Stomach (tissue), 8 donors: ENCODE measurements at regions not wholly inside any gene's neighbourhood (a gene's known extent, or its start where the extent isn't known, plus 50 kb on each side); places are given as distances from the start of the nearest gene placed in this dataset.

Experiments
- DNase-seq, 2 donors: peaks; one replicate each; pipeline versions ENCODE4 v3.0.0 to v3.0.0-alpha.2; 2013 to 2019
- H3K27ac ChIP-seq, 5 donors: fragments of 200-600 bp in 4 of 5; sonication (generic) in 4 of 5; one replicate each; pipeline ENCODE4 v1.5.1; 2013 to 2019; ENCODE audit warnings: mild to moderate bottlenecking in 1 of 5, moderate library complexity in 1 of 5
- H3K27me3 ChIP-seq, 3 donors: fragments of 200-600 bp; sonication (generic); one replicate each; pipeline ENCODE4 v1.5.1; 2017 to 2019; ENCODE audit warnings: mixed run types in 1 of 3
- H3K36me3 ChIP-seq, 4 donors: fragments of 200-600 bp; sonication (generic); 1 replicate in 3 of 4; 2 replicates in 1 of 4; pipeline ENCODE4 v1.5.1; 2016 to 2019
- H3K4me1 ChIP-seq, 4 donors: fragments of 200-600 bp; sonication (generic); one replicate each; pipeline ENCODE4 v1.5.1; 2016 to 2019
- H3K4me3 ChIP-seq, 4 donors: fragments of 200-600 bp; sonication (generic) in 3 of 4; one replicate each; pipeline ENCODE4 v1.5.1; 2016 to 2019; ENCODE audit warnings: mild to moderate bottlenecking in 1 of 4
- H3K9me3 ChIP-seq, 4 donors: fragments of 200-600 bp; sonication (generic); one replicate each; pipeline ENCODE4 v1.5.1; 2016 to 2019
- EP300 ChIP-seq: sonication (generic); formaldehyde crosslinking; IDR thresholded peaks from one replicate; pipeline ENCODE4 v1.6.1; 2017; ENCODE audit warnings: antibody characterized with exemption
- POLR2A ChIP-seq, 4 donors: fragments of 450-650 bp; IDR thresholded peaks; one replicate each; pipeline ENCODE4 v1.6.1; 2016; ENCODE audit warnings: antibody characterized with exemption in 4 of 4, control low read depth in 2 of 4, mild to moderate bottlenecking in 1 of 4, moderate library complexity in 1 of 4
- POLR2AphosphoS5 ChIP-seq, 3 donors: sonication (generic); formaldehyde crosslinking; IDR thresholded peaks; one replicate each; pipeline ENCODE4 v1.6.1; 2016; ENCODE audit warnings: antibody characterized with exemption in 3 of 3
- WGBS, 5 donors: extraction: QIAGEN DNeasy Blood & Tissue Kit in 3 of 5; methylation state at CpG; one replicate each; pipeline versions ENCODE4 v1.1.5 to v1.1.7; 2013 to 2018; 5-methylcytosine and 5-hydroxymethylcytosine counted together
- intact Hi-C: fragments of 100-400 bp; cut with DNase I; formaldehyde crosslinking; loops from one replicate; pipeline ENCODE4 v1.15.1; 2023; ENCODE audit warnings: low total_unique reads
- TF ChIP-seq, protein P1 (sequence below), 7 experiments: fragments of 450-650 bp in 4 of 7; fragments of 200-600 bp in 3 of 7; sonication (generic) in 3 of 7; IDR thresholded peaks; one replicate each; pipeline ENCODE4 v1.5.1; 2016 to 2019; ENCODE audit warnings: antibody characterized with exemption in 7 of 7, control low read depth in 2 of 7, mild to moderate bottlenecking in 1 of 7
- donor health status: healthy with polysubstance abuse.
- donor health status: Bipolar disorder and iron deficiency.
- donor health status: healthy.

DNA sequence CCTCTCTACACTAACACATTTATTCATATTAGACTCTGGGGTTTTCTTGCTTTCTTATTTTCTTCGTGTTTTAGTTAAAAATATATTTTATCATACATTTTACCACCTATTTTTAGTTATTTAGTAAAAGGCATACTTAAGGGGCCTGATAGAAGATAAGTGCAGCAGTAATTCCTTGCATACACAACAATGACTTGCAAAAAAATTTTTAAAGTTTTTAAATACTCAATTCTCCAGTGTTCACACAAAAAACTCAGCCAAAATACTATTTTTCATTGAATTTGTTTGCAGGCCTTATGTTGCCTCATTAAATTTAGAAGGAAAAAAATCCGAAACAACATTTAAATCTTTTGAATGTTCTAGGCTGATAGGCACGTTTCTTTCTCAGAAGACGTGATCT lies 2431.7 kb downstream of the PCDH9 start:
- H3K4me3 ChIP-seq = no peak overlapping the region
- no peaks in the 10 kb centered on the region for H3K9me3 ChIP-seq
- no peaks in the 10 kb centered on the region for H3K36me3 ChIP-seq
- H3K27me3 ChIP-seq = no peaks in the 10 kb centered on the region
- intact Hi-C loops = no loop called here
- 77 to 84% (median 80%) methylated on average over 4 of the region's 4 CpGs for WGBS, 5 donors
- H3K4me1 ChIP-seq = no peaks in the 10 kb centered on the region
- TF ChIP-seq POLR2AphosphoS5 (IDR thresholded peaks at IDR 0.05) (no peak), POLR2A (IDR thresholded peaks at IDR 0.05) (no peak), EP300 (no peak)
- TF ChIP-seq, protein P1, sequence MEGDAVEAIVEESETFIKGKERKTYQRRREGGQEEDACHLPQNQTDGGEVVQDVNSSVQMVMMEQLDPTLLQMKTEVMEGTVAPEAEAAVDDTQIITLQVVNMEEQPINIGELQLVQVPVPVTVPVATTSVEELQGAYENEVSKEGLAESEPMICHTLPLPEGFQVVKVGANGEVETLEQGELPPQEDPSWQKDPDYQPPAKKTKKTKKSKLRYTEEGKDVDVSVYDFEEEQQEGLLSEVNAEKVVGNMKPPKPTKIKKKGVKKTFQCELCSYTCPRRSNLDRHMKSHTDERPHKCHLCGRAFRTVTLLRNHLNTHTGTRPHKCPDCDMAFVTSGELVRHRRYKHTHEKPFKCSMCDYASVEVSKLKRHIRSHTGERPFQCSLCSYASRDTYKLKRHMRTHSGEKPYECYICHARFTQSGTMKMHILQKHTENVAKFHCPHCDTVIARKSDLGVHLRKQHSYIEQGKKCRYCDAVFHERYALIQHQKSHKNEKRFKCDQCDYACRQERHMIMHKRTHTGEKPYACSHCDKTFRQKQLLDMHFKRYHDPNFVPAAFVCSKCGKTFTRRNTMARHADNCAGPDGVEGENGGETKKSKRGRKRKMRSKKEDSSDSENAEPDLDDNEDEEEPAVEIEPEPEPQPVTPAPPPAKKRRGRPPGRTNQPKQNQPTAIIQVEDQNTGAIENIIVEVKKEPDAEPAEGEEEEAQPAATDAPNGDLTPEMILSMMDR (IDR thresholded peaks at IDR 0.05) = no peak
- no peak overlapping the region for H3K27ac ChIP-seq
- DNase-seq = no peak

DNA sequence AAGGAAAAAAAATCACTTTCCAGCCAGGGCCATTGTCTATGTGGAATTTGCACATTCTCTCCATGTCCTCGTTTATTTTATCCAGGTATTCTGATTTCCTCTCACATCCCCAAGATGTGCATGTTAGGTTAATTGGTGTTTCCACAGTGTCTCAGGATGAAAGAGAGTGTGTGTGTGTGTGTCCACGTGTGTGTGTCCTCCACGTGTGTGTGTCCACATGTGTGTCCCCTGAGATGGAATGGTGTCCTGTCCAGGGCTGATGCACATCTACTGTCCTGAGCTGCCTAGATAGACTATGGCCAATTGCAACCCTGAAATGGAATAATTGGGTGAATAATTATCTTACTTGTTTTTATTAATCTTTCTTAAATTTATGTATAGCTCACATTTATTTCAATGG lies 2436.5 kb downstream of the PCDH9 start:
- H3K27ac ChIP-seq = no peak overlapping the region
- H3K4me1 ChIP-seq = no peaks in the 10 kb centered on the region
- WGBS, 5 donors = 70 to 88% (median 82%) methylated on average over 3 of the region's 3 CpGs
- H3K36me3 ChIP-seq = no peaks in the 10 kb centered on the region
- H3K27me3 ChIP-seq = no peaks in the 10 kb centered on the region
- TF ChIP-seq, protein P1 (IDR thresholded peaks at IDR 0.05) = no peak
- no peak for TF ChIP-seq POLR2AphosphoS5 (IDR thresholded peaks at IDR 0.05)
- no peak for TF ChIP-seq EP300
- no peak for TF ChIP-seq POLR2A (IDR thresholded peaks at IDR 0.05)
- H3K4me3 ChIP-seq = no peak overlapping the region
- no peak for DNase-seq
- intact Hi-C loops = no loop called here
- no peaks in the 10 kb centered on the region for H3K9me3 ChIP-seq

DNA sequence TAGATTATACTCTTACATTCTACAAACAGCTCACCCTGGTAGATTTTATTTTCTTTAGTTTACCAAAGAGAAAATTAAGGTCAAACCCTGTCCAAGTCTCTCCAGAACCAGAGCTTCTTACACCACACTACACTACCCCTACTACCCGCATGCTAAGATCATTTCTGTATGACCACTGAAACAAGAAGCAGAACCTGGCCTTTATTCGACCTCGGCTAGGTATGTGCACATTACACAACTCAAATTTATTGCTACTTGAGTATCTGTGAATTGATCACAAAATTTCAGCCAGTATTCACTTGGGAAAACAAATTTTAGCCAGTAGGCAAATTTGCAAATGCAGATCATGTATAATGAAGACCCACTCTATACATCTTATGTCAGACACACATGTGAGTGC lies 2437.0 kb downstream of the PCDH9 start:
- no peak for TF ChIP-seq POLR2A (IDR thresholded peaks at IDR 0.05)
- Histone ChIP-seq H3K27me3 (no peaks in the 10 kb centered on the region), H3K9me3 (no peaks in the 10 kb centered on the region), H3K36me3 (no peaks in the 10 kb centered on the region), H3K27ac (no peak overlapping the region), H3K4me1 (no peaks in the 10 kb centered on the region), H3K4me3 (no peak overlapping the region)
- DNase-seq = no peak
- intact Hi-C loops = no loop called here
- 84 to 93% (median 90%) methylated on average over 3 of the region's 3 CpGs for WGBS, 5 donors

DNA sequence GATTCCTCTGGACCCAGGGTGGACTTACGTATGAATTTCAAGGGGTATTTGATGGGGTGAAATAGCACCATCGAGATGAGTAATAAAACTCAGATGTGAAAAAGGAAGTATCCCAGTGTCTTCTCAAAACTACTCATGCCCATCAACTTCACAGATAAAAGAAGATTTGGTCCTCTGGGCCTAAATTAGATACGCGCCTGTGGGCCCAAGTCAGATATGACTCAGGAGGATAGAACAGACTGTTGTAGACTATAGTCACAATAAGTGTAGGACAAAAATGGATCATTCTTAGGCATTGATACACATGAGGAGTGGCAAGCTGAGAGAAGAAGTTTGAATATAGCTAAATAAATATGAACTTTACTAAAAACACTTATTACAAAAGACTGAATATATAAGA lies 2438.8 kb downstream of the PCDH9 start:
- Histone ChIP-seq H3K9me3 (peaks cover 0 to 4% (median 0%) of the 10 kb centered on the region in 4 donors), H3K4me3 (no peak overlapping the region), H3K27ac (no peak overlapping the region), H3K36me3 (no peaks in the 10 kb centered on the region), H3K27me3 (no peaks in the 10 kb centered on the region), H3K4me1 (no peaks in the 10 kb centered on the region)
- TF ChIP-seq POLR2A (IDR thresholded peaks at IDR 0.05) (no peak), EP300 (no peak), POLR2AphosphoS5 (IDR thresholded peaks at IDR 0.05) (no peak)
- TF ChIP-seq, protein P1 (IDR thresholded peaks at IDR 0.05) = no peak
- intact Hi-C loops = no loop called here
- DNase-seq = no peak
- 87 to 97% (median 95%) methylated on average over 4 of the region's 4 CpGs for WGBS, 5 donors

DNA sequence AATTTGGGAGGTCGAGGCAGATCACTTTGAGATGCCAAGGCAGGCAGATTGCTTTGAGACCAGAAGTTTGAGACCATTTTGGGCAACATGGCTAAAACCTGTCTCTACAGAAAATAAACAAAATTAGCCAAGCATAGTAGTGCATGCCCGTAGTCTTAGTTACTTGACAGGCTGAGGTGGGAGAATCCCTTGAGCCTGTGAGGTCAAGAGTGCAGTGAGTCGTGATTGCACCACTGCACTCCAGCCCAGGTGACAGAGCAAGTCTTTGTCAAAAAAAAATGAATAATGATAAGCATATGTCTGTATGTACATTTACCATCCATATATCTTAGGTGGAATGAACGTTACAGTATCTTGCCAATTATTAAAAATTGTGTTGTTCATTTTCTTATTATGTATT lies 2447.7 kb downstream of the PCDH9 start:
- peaks cover 0 to 4% (median 0%) of the 10 kb centered on the region in 4 donors for H3K9me3 ChIP-seq
- H3K27me3 ChIP-seq = no peaks in the 10 kb centered on the region
- no peak for DNase-seq
- no peaks in the 10 kb centered on the region for H3K4me1 ChIP-seq
- WGBS, 5 donors = 58 to 68% (median 60%) methylated on average over 4 of the region's 4 CpGs
- no peak overlapping the region for H3K4me3 ChIP-seq
- H3K36me3 ChIP-seq = no peaks in the 10 kb centered on the region
- TF ChIP-seq, protein P1 (IDR thresholded peaks at IDR 0.05) = no peak
- no peak for TF ChIP-seq POLR2A (IDR thresholded peaks at IDR 0.05)
- no peak for TF ChIP-seq POLR2AphosphoS5 (IDR thresholded peaks at IDR 0.05)
- TF ChIP-seq EP300 = no peak
- intact Hi-C loops = no loop called here
- H3K27ac ChIP-seq = no peak overlapping the region
